SU-DHL-6 (cell line): ENCODE measurements at regions not wholly inside any gene's neighbourhood (a gene's known extent, or its start where the extent isn't known, plus 50 kb on each side); places are given as distances from the start of the nearest gene placed in this dataset.

ENCODE experiments used
- H2AFZ ChIP-seq: fragments of 200-600 bp; sonication (generic); 2 replicates; pipeline ENCODE4 v1.6.1; 2014; ENCODE audit warnings: low read depth, mild to moderate bottlenecking, moderate library complexity, mixed read lengths, antibody characterized with exemption, low read length; ENCODE audit not compliant: severe bottlenecking
- H3F3A ChIP-seq: fragments of 200-600 bp; shearing (Covaris generic); 2 replicates; pipeline ENCODE4 v1.6.0; 2016; ENCODE audit warnings: antibody characterized with exemption, mild to moderate bottlenecking; ENCODE audit not compliant: insufficient read depth
- H3K27ac ChIP-seq: fragments of 200-600 bp; sonication (generic); 2 replicates; pipeline ENCODE4 v1.5.1; 2016; ENCODE audit warnings: low read depth, mild to moderate bottlenecking, low read length, moderate library complexity, mixed read lengths
- H3K27me3 ChIP-seq: fragments of 200-600 bp; sonication (generic), shearing (Covaris generic); 2 replicates; pipeline ENCODE4 v1.6.0; 2014; ENCODE audit warnings: mild to moderate bottlenecking, low read length
- H3K36me3 ChIP-seq: fragments of 200-600 bp; sonication (generic); 2 replicates; pipeline ENCODE4 v1.6.1; 2014; ENCODE audit warnings: mild to moderate bottlenecking, low read length, mixed read lengths
- H3K4me2 ChIP-seq: fragments of 300-600, 200-600 bp; shearing (Covaris generic), sonication (generic); 2 replicates; pipeline ENCODE4 v1.6.0; 2014; ENCODE audit warnings: low read length, low read depth, mild to moderate bottlenecking; ENCODE audit not compliant: poor library complexity, severe bottlenecking
- H3K4me3 ChIP-seq: fragments of 200-600 bp; sonication (generic); 2 replicates; pipeline ENCODE4 v1.5.1; 2014; ENCODE audit warnings: antibody characterized with exemption, low read length, mild to moderate bottlenecking, mixed read lengths; ENCODE audit not compliant: insufficient read depth, poor library complexity, severe bottlenecking
- H3K79me2 ChIP-seq: fragments of 200-600 bp; sonication (generic); 2 replicates; pipeline ENCODE4 v1.6.1; 2014; ENCODE audit warnings: mild to moderate bottlenecking, low read length, moderate library complexity; ENCODE audit not compliant: insufficient read depth
- H3K9ac ChIP-seq: fragments of 200-600 bp; sonication (generic); 2 replicates; pipeline ENCODE4 v1.7.0; 2014; ENCODE audit warnings: mild to moderate bottlenecking, low read length
- H3K9me2 ChIP-seq: fragments of 200-600 bp; sonication (generic); replicated peaks from 2 replicates; pipeline ENCODE4 v1.6.1; 2014; ENCODE audit warnings: low read length; ENCODE audit not compliant: insufficient read depth
- H3K9me3 ChIP-seq: fragments of 200-600 bp; sonication (generic); 2 replicates; pipeline ENCODE4 v1.6.1; 2014; ENCODE audit warnings: low read length, mixed read lengths; ENCODE audit not compliant: insufficient read depth
- H4K20me1 ChIP-seq: fragments of 200-600 bp; sonication (generic); 2 replicates; pipeline ENCODE4 v1.6.1; 2014; ENCODE audit warnings: low read depth, mild to moderate bottlenecking, antibody characterized with exemption, low read length, moderate library complexity, mixed read lengths
- CTCF ChIP-seq: fragments of 200-600 bp; sonication (generic); IDR thresholded peaks from one replicate; pipeline ENCODE4 v1.5.1; 2017; ENCODE audit warnings: antibody characterized with exemption, mild to moderate bottlenecking, low read length, moderate library complexity; ENCODE audit not compliant: insufficient read depth, poor library complexity, severe bottlenecking
- EZH2phosphoT487 ChIP-seq: fragments of 200-600 bp; sonication (generic), shearing (Covaris generic); conservative IDR thresholded peaks from 2 replicates; pipeline ENCODE4 v1.6.1; 2018; ENCODE audit warnings: mild to moderate bottlenecking, antibody characterized with exemption, low read length, moderate library complexity, mixed read lengths

- no peaks in the 10 kb centered on the region for H3K9me2 ChIP-seq
- no peaks in the 10 kb centered on the region for H3K27me3 ChIP-seq
- H3F3A ChIP-seq: no peaks in the 10 kb centered on the region
- H3K79me2 ChIP-seq: no peaks in the 10 kb centered on the region
- H3K36me3 ChIP-seq: no peaks in the 10 kb centered on the region
- no peak overlapping the region for H2AFZ ChIP-seq
- H4K20me1 ChIP-seq: no peaks in the 10 kb centered on the region
- no peak overlapping the region for H3K27ac ChIP-seq
- H3K4me2 ChIP-seq: no peak overlapping the region
- no peak overlapping the region for H3K4me3 ChIP-seq
- TF ChIP-seq EZH2phosphoT487 (no peak), CTCF (no peak)
- H3K9ac ChIP-seq: no peak overlapping the region
- H3K9me3 ChIP-seq: no peaks in the 10 kb centered on the region
These were observed 319.2 kb upstream of the SPAG17 start for GRCh38 chr1:118504221-118504644.

DNA sequence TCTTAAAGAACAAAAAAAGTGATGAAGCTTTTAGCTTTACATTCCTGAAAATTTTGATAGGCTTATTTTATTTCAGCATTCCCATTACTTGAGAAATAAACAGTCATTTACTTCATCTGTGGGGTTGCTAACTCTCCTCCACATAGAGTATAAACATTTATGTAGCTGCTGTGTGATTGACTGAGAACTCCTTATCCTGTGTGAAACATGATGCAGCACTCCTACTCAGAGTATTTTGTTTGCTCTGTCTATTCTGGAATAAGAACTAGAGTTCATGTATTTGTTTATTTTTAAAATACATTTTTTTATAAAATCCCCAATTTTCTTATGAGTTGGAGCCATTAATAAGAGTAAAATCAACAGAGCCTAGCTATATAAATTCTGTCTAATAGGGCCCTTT is 318.7 kb upstream of the SPAG17 start:
- Histone ChIP-seq H4K20me1 (no peaks in the 10 kb centered on the region), H3K27me3 (no peaks in the 10 kb centered on the region), H2AFZ (no peak overlapping the region), H3K9me3 (no peaks in the 10 kb centered on the region), H3K36me3 (no peaks in the 10 kb centered on the region), H3F3A (no peaks in the 10 kb centered on the region), H3K9me2 (no peaks in the 10 kb centered on the region), H3K4me3 (no peak overlapping the region), H3K9ac (no peak overlapping the region), H3K27ac (no peak overlapping the region), H3K79me2 (no peaks in the 10 kb centered on the region), H3K4me2 (no peak overlapping the region)
- TF ChIP-seq CTCF: no peak
- TF ChIP-seq EZH2phosphoT487: no peak

- Histone ChIP-seq H3K4me3 (no peak overlapping the region), H3K4me2 (no peak overlapping the region), H3K79me2 (no peaks in the 10 kb centered on the region), H3K9me3 (no peaks in the 10 kb centered on the region), H3K9ac (no peak overlapping the region), H3K27ac (no peak overlapping the region), H3K9me2 (no peaks in the 10 kb centered on the region), H2AFZ (no peak overlapping the region), H3K27me3 (no peaks in the 10 kb centered on the region), H3F3A (no peaks in the 10 kb centered on the region), H4K20me1 (no peaks in the 10 kb centered on the region), H3K36me3 (no peaks in the 10 kb centered on the region)
- TF ChIP-seq CTCF (no peak), EZH2phosphoT487 (no peak)
These were observed 310.0 kb upstream of the SPAG17 start for GRCh38 chr1:118494998-118495397.

DNA sequence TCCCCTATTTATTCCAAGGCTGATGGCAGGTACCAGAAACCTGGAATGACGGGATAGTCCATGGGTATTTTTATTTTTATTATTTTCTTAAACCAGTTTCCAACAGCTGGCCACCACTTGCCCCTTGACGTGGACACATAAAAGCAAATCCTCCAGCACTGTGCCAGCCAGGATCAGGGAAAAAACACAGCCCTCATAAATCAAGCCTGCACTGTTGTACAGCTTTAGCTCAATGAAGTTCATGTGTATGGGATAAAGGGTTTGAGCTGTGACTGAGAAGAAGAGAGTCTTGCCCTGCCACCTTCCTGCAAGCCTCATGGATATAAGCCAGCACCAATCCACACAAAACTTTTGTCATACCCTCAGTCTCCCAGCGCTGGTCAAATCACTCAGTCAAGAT is 303.8 kb upstream of the SPAG17 start:
- Histone ChIP-seq H3K4me3 (no peak overlapping the region), H3K4me2 (no peak overlapping the region), H3K9me3 (no peaks in the 10 kb centered on the region), H3K9ac (no peak overlapping the region), H3K27ac (no peak overlapping the region), H3K27me3 (no peaks in the 10 kb centered on the region), H3F3A (no peaks in the 10 kb centered on the region), H3K36me3 (no peaks in the 10 kb centered on the region), H2AFZ (no peak overlapping the region), H4K20me1 (no peaks in the 10 kb centered on the region), H3K79me2 (no peaks in the 10 kb centered on the region), H3K9me2 (no peaks in the 10 kb centered on the region)
- TF ChIP-seq CTCF (no peak), EZH2phosphoT487 (no peak)
